ACC112 (cell line): ENCODE measurements at regions not wholly inside any gene's neighbourhood (a gene's known extent, or its start where the extent isn't known, plus 50 kb on each side); places are given as distances from the start of the nearest gene placed in this dataset.

ENCODE experiments used
- H2AFZ ChIP-seq: fragments of 200-600 bp; sonication (generic); one replicate; pipeline ENCODE4 v1.6.0; 2017; ENCODE audit warnings: antibody characterized with exemption, low read length; ENCODE audit not compliant: unreplicated experiment
- H3K27ac ChIP-seq: fragments of 200-600 bp; sonication (generic); 2 replicates; pipeline ENCODE4 v1.5.1; 2014; ENCODE audit warnings: low read depth, mild to moderate bottlenecking, antibody characterized with exemption, low read length, moderate library complexity
- H3K27me3 ChIP-seq: fragments of 200-600 bp; sonication (generic); 2 replicates; pipeline ENCODE4 v1.6.1; 2014; ENCODE audit warnings: mild to moderate bottlenecking, antibody characterized with exemption, low read length, moderate library complexity, mixed read lengths; ENCODE audit not compliant: insufficient read depth
- H3K36me3 ChIP-seq: fragments of 200-600 bp; sonication (generic); 2 replicates; pipeline ENCODE4 v1.6.1; 2016; ENCODE audit warnings: mild to moderate bottlenecking, antibody characterized with exemption, low read length, moderate library complexity, mixed read lengths; ENCODE audit not compliant: insufficient read depth
- H3K4me1 ChIP-seq: fragments of 200-600 bp; sonication (generic); one replicate; pipeline ENCODE4 v1.6.1; 2016; ENCODE audit warnings: low read length, mixed read lengths; ENCODE audit not compliant: insufficient read depth, unreplicated experiment, control insufficient read depth
- H3K4me3 ChIP-seq: fragments of 200-600 bp; sonication (generic); 2 replicates; pipeline ENCODE4 v1.5.1; 2014; ENCODE audit warnings: mild to moderate bottlenecking, low read depth, low read length
- H3K79me2 ChIP-seq: fragments of 200-600 bp; sonication (generic); one replicate; pipeline ENCODE4 v1.6.0; 2016; ENCODE audit warnings: low read length; ENCODE audit not compliant: control insufficient read depth, unreplicated experiment, insufficient read depth

DNA sequence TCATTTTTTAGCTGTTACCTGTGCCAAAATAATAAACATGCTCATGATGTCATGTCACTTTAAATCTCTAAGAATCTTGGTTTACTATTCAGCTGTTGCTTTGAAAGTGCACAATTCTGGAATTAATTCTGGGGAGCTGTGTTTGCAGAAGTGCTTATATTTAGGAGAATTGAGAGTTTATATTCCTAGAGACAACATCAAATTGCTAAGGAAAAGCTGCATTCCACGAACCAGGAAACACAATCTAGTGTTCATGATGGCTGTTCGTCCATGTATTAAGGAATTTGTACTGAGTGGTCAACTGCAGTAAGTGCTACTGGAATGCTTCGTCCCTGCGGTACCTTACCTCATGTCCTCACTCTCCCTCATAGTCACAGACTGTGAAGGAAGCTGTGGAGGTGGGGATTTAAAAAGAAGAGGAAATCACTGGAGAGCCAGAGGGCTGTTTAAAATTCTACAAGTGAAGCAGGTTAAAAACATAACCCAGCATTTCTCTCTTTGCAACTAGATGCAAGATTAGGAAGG lies 161.0 kb downstream of the TRMT11 start:
- Histone ChIP-seq H3K4me3 (no peak overlapping the region), H3K27me3 (no peaks in the 10 kb centered on the region), H3K36me3 (no peaks in the 10 kb centered on the region)

DNA sequence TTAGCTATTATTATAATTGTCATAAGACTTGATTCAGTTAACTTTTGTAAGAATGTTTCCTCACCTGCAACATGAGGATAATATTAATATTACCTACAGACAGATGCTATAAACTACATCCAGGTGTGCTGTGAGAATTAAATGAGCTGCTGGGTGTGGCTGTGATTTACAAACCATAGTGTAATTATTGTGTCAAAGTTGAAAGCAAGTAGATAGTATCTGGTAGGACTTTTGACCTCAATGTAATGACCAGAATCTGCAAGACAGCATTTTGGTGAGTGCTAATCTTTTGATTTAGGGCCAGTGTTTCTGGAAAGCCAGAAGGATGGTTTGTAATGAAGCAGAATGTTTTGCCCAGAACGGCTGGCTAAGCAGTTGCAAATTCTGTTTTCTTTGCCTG lies 162.5 kb downstream of the TRMT11 start:
- Histone ChIP-seq H3K79me2 (no peaks in the 10 kb centered on the region), H3K4me1 (no peaks in the 10 kb centered on the region), H3K27me3 (no peaks in the 10 kb centered on the region), H3K27ac (no peak overlapping the region), H3K4me3 (no peak overlapping the region), H3K36me3 (no peaks in the 10 kb centered on the region), H2AFZ (no peak overlapping the region)

More for the DNA sequence above, 161.0 kb downstream of the TRMT11 start:
- no peak overlapping the region for H3K27ac ChIP-seq
- H3K79me2 ChIP-seq: no peaks in the 10 kb centered on the region
- H2AFZ ChIP-seq: no peak overlapping the region
- no peaks in the 10 kb centered on the region for H3K4me1 ChIP-seq

DNA sequence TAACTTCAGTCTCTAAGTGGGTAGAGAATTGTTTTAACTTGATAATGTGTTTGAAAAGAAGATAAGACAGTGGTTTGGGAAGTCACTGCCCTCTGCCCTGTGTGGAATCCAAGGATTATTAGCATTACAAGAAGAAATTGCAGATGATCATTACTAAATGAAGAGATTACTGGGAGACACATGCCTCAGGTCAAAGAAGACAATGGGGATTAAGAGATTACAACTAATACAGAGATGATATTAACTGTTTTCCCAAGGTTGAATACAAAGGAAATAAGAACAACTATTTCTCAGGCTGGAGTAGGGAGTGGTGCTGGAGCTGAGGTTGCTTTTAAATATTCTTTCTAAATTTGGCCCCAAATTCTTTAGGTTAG lies 166.0 kb downstream of the TRMT11 start:
- Histone ChIP-seq H3K4me3 (no peak overlapping the region), H3K36me3 (no peaks in the 10 kb centered on the region), H3K79me2 (no peaks in the 10 kb centered on the region), H2AFZ (no peak overlapping the region), H3K27me3 (no peaks in the 10 kb centered on the region), H3K27ac (no peak overlapping the region), H3K4me1 (no peaks in the 10 kb centered on the region)

DNA sequence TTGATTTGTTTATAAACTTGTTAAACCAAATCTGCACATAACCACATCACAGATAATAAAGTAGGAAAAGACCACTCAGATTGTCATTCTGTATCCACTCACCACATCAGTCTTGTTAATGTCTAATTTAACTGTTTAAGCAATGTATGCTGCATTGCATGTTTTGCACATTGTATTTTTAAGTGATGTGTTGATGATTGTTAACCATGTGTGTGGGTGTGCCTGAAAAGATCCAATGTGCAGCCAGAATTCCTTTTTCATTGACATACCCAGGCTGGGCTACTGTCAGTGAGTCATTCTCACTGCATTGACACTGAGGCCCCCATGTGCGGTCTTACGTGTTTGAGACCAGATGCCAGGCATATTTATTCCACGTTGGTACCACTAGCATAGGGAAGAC lies 167.3 kb downstream of the TRMT11 start:
- Histone ChIP-seq H3K4me3 (no peak overlapping the region), H3K27ac (no peak overlapping the region), H3K4me1 (no peaks in the 10 kb centered on the region)

DNA sequence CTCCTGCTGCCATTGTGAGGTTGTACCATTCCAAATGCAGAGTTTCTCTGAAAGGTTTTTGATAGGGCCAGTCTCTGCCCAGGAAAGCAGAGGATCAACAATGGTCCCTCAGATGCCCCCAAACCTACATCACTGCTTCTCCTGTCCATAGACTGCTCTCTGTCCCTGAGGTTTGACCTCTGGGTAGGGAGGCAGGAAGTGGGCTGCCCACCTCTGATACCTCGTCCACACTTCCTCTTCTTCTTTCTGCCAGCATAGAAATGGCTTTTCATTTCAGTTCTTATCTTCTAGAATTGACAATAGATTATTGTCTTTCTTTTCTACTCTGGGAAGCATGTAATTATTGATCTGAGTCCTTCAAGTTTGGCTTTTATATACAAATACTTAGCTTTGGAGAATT lies 170.6 kb downstream of the TRMT11 start:
- no peak overlapping the region for H3K27ac ChIP-seq
- no peaks in the 10 kb centered on the region for H3K4me1 ChIP-seq
- H3K27me3 ChIP-seq: no peaks in the 10 kb centered on the region
- H3K36me3 ChIP-seq: no peaks in the 10 kb centered on the region
- no peaks in the 10 kb centered on the region for H3K79me2 ChIP-seq
- H2AFZ ChIP-seq: no peak overlapping the region
- no peak overlapping the region for H3K4me3 ChIP-seq

More for the DNA sequence above, 167.3 kb downstream of the TRMT11 start:
- Histone ChIP-seq H2AFZ (no peak overlapping the region), H3K27me3 (no peaks in the 10 kb centered on the region), H3K36me3 (no peaks in the 10 kb centered on the region), H3K79me2 (no peaks in the 10 kb centered on the region)

DNA sequence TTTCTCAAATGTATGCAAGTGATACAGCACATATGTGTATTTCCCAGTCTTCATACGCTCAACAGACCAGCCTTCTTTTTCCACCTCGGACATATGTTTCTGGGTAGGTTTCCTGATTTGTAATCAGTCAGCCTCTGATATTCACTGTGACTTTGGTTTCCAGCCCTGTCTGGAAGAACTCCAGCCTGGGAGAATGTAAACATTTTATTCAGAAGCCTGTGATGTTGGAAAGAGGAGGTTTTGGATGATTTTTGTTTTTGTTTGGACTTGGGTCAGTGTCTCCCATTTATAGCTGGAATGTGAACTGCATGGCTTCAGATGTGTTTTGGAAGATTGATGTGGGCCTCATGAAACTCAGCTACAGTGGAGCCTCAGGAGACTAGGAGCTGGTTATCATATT lies 172.2 kb upstream of the CENPW start:
- no peaks in the 10 kb centered on the region for H3K79me2 ChIP-seq
- H3K27ac ChIP-seq: no peak overlapping the region
- no peaks in the 10 kb centered on the region for H3K4me1 ChIP-seq
- no peaks in the 10 kb centered on the region for H3K36me3 ChIP-seq
- H3K27me3 ChIP-seq: no peaks in the 10 kb centered on the region
- H3K4me3 ChIP-seq: no peak overlapping the region
- H2AFZ ChIP-seq: no peak overlapping the region

DNA sequence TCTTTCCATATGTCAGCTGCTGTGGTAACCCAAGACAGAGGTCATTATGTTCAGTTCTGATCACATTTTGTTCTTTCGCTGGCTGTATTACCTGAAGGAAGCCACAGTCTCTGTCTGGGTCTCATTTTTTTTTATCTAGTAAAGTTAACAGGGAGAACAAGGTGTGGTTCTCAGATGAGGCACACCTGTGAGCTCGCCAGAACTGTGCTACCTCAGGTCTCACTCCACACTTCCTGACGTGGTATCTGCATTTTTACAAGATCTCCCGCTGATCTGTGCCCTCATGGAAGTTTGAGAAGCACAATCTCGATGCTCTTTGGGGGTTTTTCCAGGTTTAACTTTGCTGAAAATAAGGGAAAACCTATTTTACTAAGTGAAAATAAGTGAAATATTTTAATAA lies 169.5 kb upstream of the CENPW start:
- no peaks in the 10 kb centered on the region for H3K36me3 ChIP-seq
- no peak overlapping the region for H3K4me3 ChIP-seq
- no peaks in the 10 kb centered on the region for H3K79me2 ChIP-seq
- H3K4me1 ChIP-seq: no peaks in the 10 kb centered on the region
- no peak overlapping the region for H3K27ac ChIP-seq
- no peaks in the 10 kb centered on the region for H3K27me3 ChIP-seq
- no peak overlapping the region for H2AFZ ChIP-seq

DNA sequence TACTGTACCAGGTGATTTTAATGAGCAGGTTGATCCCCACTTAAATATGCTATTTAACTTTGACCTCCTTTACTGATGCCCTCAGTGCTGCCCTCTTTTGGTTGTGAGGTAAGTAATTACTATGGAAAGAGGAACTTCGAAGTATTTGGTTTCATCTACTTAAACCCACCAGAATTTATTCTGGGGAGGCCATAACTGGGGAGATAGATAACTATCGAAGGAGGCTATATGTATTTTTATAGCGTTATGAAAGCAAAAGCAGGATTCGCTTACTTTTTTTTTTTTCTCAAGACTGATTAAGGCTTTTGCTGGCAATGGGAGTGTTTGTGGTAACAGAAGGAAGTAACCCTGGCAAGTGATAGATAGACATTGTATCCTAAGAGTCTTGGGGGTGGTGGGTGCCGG lies 168.9 kb upstream of the CENPW start:
- Histone ChIP-seq H3K4me3 (no peak overlapping the region), H3K4me1 (no peaks in the 10 kb centered on the region), H3K79me2 (no peaks in the 10 kb centered on the region), H3K27me3 (no peaks in the 10 kb centered on the region), H3K36me3 (no peaks in the 10 kb centered on the region), H2AFZ (no peak overlapping the region), H3K27ac (no peak overlapping the region)

DNA sequence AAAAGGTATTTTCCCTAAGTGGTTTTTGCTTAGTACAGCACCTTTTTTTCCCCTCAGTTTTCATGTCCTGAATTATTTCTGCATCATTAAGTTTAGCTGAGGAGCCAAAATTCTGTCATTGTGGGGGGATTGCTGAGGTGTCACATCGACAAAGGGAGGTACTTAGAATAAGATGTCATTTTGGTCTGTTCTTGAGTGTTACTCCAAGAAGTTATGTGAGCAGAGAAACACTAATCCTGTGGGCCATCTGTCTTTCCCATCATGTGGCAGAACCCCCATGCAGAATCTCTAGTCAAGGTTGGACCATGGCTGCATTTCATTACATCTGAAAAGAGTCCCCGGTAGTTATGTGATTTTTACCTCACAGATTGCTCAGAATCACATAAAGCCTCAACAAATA lies 167.8 kb upstream of the CENPW start:
- no peak overlapping the region for H2AFZ ChIP-seq
- H3K27ac ChIP-seq: no peak overlapping the region

DNA sequence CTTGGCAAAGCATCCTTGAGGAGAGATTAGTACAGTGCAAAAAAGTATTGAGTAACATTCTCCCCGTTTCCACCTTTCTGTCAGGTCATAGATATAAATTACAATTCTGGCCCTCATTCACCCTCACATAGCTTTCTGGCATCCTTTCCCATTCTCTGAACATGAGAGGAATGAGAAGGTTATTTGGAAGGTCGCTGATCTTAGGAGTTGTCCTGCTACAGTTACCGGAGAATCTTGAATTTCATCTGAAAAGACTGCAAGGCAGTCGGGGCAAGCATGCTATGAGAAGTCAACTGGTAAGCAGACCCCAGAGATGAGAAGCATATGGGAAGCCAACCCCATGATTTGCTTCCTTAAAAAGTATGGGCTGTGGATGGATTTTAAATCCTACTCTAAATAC lies 166.7 kb upstream of the CENPW start:
- Histone ChIP-seq H3K79me2 (no peaks in the 10 kb centered on the region), H2AFZ (no peak overlapping the region), H3K27ac (no peak overlapping the region), H3K36me3 (no peaks in the 10 kb centered on the region), H3K27me3 (no peaks in the 10 kb centered on the region), H3K4me1 (no peaks in the 10 kb centered on the region), H3K4me3 (no peak overlapping the region)

More for the DNA sequence above, 167.8 kb upstream of the CENPW start:
- H3K4me1 ChIP-seq: no peaks in the 10 kb centered on the region
- H3K36me3 ChIP-seq: no peaks in the 10 kb centered on the region
- H3K79me2 ChIP-seq: no peaks in the 10 kb centered on the region
- H3K4me3 ChIP-seq: no peak overlapping the region
- H3K27me3 ChIP-seq: no peaks in the 10 kb centered on the region

DNA sequence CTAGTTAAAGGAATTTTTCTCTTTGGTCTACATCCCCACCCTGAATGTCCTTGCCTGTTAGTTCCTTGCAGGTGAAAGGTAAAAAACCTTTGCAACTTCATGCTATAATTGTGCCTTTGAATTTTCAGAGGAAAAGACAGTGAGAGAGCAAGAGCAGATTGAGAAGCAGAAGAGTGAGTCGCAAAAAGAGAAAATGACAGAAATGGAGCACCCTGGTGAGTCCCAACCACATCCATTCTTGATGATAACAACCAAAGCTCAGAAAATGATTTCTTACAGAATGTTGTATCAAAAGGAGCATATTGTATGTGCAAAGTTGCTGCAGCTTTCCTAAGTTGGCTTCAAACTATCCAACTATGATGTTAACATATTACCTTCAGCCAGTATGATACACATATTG lies 165.2 kb upstream of the CENPW start:
- H3K4me1 ChIP-seq: no peaks in the 10 kb centered on the region
- H3K27ac ChIP-seq: no peak overlapping the region
- no peaks in the 10 kb centered on the region for H3K36me3 ChIP-seq
- no peaks in the 10 kb centered on the region for H3K79me2 ChIP-seq
- no peak overlapping the region for H2AFZ ChIP-seq
- no peak overlapping the region for H3K4me3 ChIP-seq
- H3K27me3 ChIP-seq: no peaks in the 10 kb centered on the region
